IMR-90 (cell line): ENCODE measurements at regions not wholly inside any gene's neighbourhood (a gene's known extent, or its start where the extent isn't known, plus 50 kb on each side); places are given as distances from the start of the nearest gene placed in this dataset.

ENCODE experiments used
- ATAC-seq: fragments of 200-7000 bp; cut with Tn5 transposase; 2 replicates; pipeline ENCODE4 v1.9.1; 2020; ENCODE audit warnings: low read depth, mild to moderate bottlenecking, moderate library complexity
- BruUV-seq: library from RNA; stranded (reverse); fragments of 400-500 nt; replicated peaks from 2 replicates; lab custom pipeline; 2021; lab: Mats Ljungman, UMichigan
- CTCF ChIA-PET: fragments of 300-600 bp; formaldehyde crosslinking; extraction: SDS; loops from one replicate; lab custom pipeline; 2021; ENCODE audit warnings: antibody characterized with exemption; lab: Yijun Ruan, JAX
- POLR2A ChIA-PET: fragments of 300-600 bp; sonication (Branson Sonifier 250); formaldehyde crosslinking; loops from one replicate; lab custom pipeline; 2022; ENCODE audit warnings: antibody characterized with exemption; ENCODE audit not compliant: unreplicated experiment; lab: Charles Lee
- DNase-seq: peaks from one replicate; pipeline ENCODE4 v3.0.0; 2013
- H2AFZ ChIP-seq: replicated peaks from 2 replicates; pipeline ENCODE3; 2013; ENCODE audit warnings: low read length, mild to moderate bottlenecking; ENCODE audit not compliant: poor library complexity
- H2AK5ac ChIP-seq: 2 replicates; pipeline ENCODE4 v1.6.1; 2013; ENCODE audit warnings: low read depth, low read length, inconsistent platforms
- H2AK9ac ChIP-seq: replicated peaks from 2 replicates; pipeline ENCODE3; 2013; ENCODE audit warnings: mild to moderate bottlenecking, low read depth, low read length, moderate library complexity; ENCODE audit not compliant: poor library complexity
- H2BK120ac ChIP-seq: 2 replicates; pipeline ENCODE4 v1.6.1; 2013; ENCODE audit warnings: low read depth, low read length, inconsistent platforms
- H2BK15ac ChIP-seq: 3 replicates; pipeline ENCODE4 v1.6.1; 2013; ENCODE audit warnings: low read depth, low read length, inconsistent platforms
- H2BK20ac ChIP-seq: 2 replicates; pipeline ENCODE4 v1.6.1; 2013; ENCODE audit warnings: low read depth, mild to moderate bottlenecking, inconsistent platforms, low read length, moderate library complexity
- H2BK5ac ChIP-seq: 2 replicates; pipeline ENCODE4 v1.6.1; 2013; ENCODE audit warnings: mild to moderate bottlenecking, low read depth, low read length, inconsistent platforms; ENCODE audit not compliant: poor library complexity, severe bottlenecking
- H3K14ac ChIP-seq: replicated peaks from 2 replicates; pipeline ENCODE4 v1.6.1; 2013; ENCODE audit warnings: low read depth, low read length, inconsistent platforms
- H3K18ac ChIP-seq: 2 replicates; pipeline ENCODE4 v1.6.1; 2013; ENCODE audit warnings: low read depth, low read length, control low read depth
- H3K23ac ChIP-seq: 2 replicates; pipeline ENCODE4 v1.6.1; 2013; ENCODE audit warnings: low read depth, low read length, inconsistent platforms
- H3K27ac ChIP-seq: 2 replicates; pipeline ENCODE4 v1.5.1; 2013; ENCODE audit warnings: mild to moderate bottlenecking, control low read depth, low read length; ENCODE audit not compliant: insufficient read depth
- H3K27me3 ChIP-seq: 2 replicates; pipeline ENCODE4 v1.6.1; 2013; ENCODE audit warnings: low read length; ENCODE audit not compliant: control insufficient read depth, insufficient read depth
- H3K36me3 ChIP-seq: 2 replicates; pipeline ENCODE4 v1.6.1; 2013; ENCODE audit warnings: low read length, mixed read lengths; ENCODE audit not compliant: control insufficient read depth, insufficient read depth
- H3K4ac ChIP-seq: 2 replicates; pipeline ENCODE4 v1.6.1; 2013; ENCODE audit warnings: low read depth, low read length, inconsistent platforms
- H3K4me1 ChIP-seq: 2 replicates; pipeline ENCODE4 v1.6.1; 2013; ENCODE audit warnings: low read length, mixed read lengths; ENCODE audit not compliant: control insufficient read depth, insufficient read depth
- H3K4me2 ChIP-seq: 2 replicates; pipeline ENCODE4 v1.6.1; 2013; ENCODE audit warnings: low read depth, mild to moderate bottlenecking, control low read depth, low read length, moderate library complexity
- H3K4me3 ChIP-seq: 2 replicates; pipeline ENCODE4 v1.5.1; 2013; ENCODE audit warnings: low read depth, mild to moderate bottlenecking, control low read depth, low read length, moderate library complexity; ENCODE audit not compliant: insufficient read depth
- H3K56ac ChIP-seq: 2 replicates; pipeline ENCODE4 v1.6.1; 2013; ENCODE audit warnings: low read length, inconsistent platforms; ENCODE audit not compliant: insufficient read depth; ENCODE audit errors: extremely low read depth
- H3K79me1 ChIP-seq, 2 experiments: 2 replicates each; pipeline ENCODE4 v1.6.1; 2013; ENCODE audit warnings: low read length in 2 of 2, inconsistent platforms in 1 of 2, low read depth in 1 of 2
- H3K9ac ChIP-seq: 2 replicates; pipeline ENCODE4 v1.6.1; 2013; ENCODE audit warnings: low read depth, low read length, control low read depth
- H3K9me1 ChIP-seq: 2 replicates; pipeline ENCODE4 v1.6.1; 2013; ENCODE audit warnings: low read length, inconsistent platforms; ENCODE audit not compliant: insufficient read depth
- H3K9me3 ChIP-seq: 2 replicates; pipeline ENCODE4 v1.6.1; 2013; ENCODE audit warnings: low read length; ENCODE audit not compliant: control insufficient read depth, insufficient read depth
- H4K20me1 ChIP-seq: 2 replicates; pipeline ENCODE4 v1.6.1; 2013; ENCODE audit warnings: low read length, inconsistent platforms; ENCODE audit not compliant: insufficient read depth
- H4K5ac ChIP-seq: 2 replicates; pipeline ENCODE4 v1.6.1; 2013; ENCODE audit warnings: mild to moderate bottlenecking, low read depth, low read length, control low read depth
- H4K8ac ChIP-seq, 2 experiments: 2 replicates each; pipeline ENCODE4 v1.6.1; 2013; ENCODE audit warnings: low read depth in 2 of 2, low read length in 2 of 2, control low read depth in 1 of 2, inconsistent platforms in 1 of 2
- H4K91ac ChIP-seq: 2 replicates; pipeline ENCODE4 v1.6.1; 2013; ENCODE audit warnings: low read depth, low read length, inconsistent platforms; ENCODE audit not compliant: insufficient read depth
- CEBPB ChIP-seq: IDR thresholded peaks from 2 replicates; pipeline ENCODE4 v1.6.1; 2012; ENCODE audit warnings: low read depth, low read length, improper control_type of control experiment
- FOS ChIP-seq: fragments of 150-350 bp; IDR thresholded peaks from 2 replicates; pipeline ENCODE4 v1.6.1; 2016; ENCODE audit warnings: low read depth, low read length
- MAFK ChIP-seq: IDR thresholded peaks from 2 replicates; pipeline ENCODE4 v1.6.1; 2012; ENCODE audit warnings: low read depth, low read length, improper control_type of control experiment
- NFE2L2 ChIP-seq: fragments of 150-350 bp; IDR thresholded peaks from 2 replicates; pipeline ENCODE4 v1.6.1; 2016; ENCODE audit warnings: low read depth, mild to moderate bottlenecking, low read length
- RAD21 ChIP-seq: IDR thresholded peaks from 2 replicates; pipeline ENCODE4 v1.6.1; 2012; ENCODE audit warnings: low read length, improper control_type of control experiment
- RCOR1 ChIP-seq: IDR thresholded peaks from 2 replicates; pipeline ENCODE4 v1.6.1; 2012; ENCODE audit warnings: mild to moderate bottlenecking, low read length, improper control_type of control experiment; ENCODE audit not compliant: insufficient replicate concordance
- WGBS, 2 experiments: methylation state at CpG; one replicate each; pipeline versions ENCODE4 v1.1.5 to v1.1.7; 2013; ENCODE audit warnings: missing lambda C conversion rate in 2 of 2; ENCODE audit not compliant: insufficient read length in 1 of 2; ENCODE audit errors: extremely low coverage in 2 of 2; 5-methylcytosine and 5-hydroxymethylcytosine counted together
- dilution Hi-C: fragments of 300-500 bp; cut with HindIII; formaldehyde crosslinking; loops from one replicate; pipeline ENCODE4 v1.14.3; 2018; ENCODE audit warnings: low sequenced_read_pairs; ENCODE audit not compliant: unreplicated experiment
- in situ Hi-C: fragments of 300-500 bp; cut with MboI; formaldehyde crosslinking; loops from 3 replicates; pipeline ENCODE4 v1.14.3; 2019; ENCODE audit warnings: low sequenced_read_pairs, inconsistent platforms, mixed read lengths
- intact Hi-C: fragments of 100-400 bp; cut with micrococcal nuclease; formaldehyde crosslinking; loops from 2 replicates; pipeline ENCODE4 v1.10.0; 2022

GRCh38 chr12:28869197-28869596 is 279.9 kb upstream of the FAR2 start:
- Histone ChIP-seq H3K9me1 (no peaks in the 10 kb centered on the region), H4K91ac (0 out of 2 replicates have a peak overlapping the region, but pooled peaks have one; percentile 10), H2AFZ (no peak overlapping the region), H2BK20ac (peak overlapping the region; percentile 36), H3K14ac (no peak overlapping the region), H3K27ac (no peak overlapping the region), H3K9me3 (no peaks in the 10 kb centered on the region), H4K8ac (no peak overlapping the region), H3K4me2 (peak overlapping the region; percentile 0; the same call in 1 of the 2 replicates), H3K4me3 (no peak overlapping the region), H2BK120ac (peak overlapping the region; percentile 50), H3K4ac (peak overlapping the region; percentile 16; the same call in 1 of the 2 replicates), H3K18ac (peak overlapping the region; percentile 43; the same call in 1 of the 2 replicates), H2BK5ac (peak overlapping the region; percentile 55), H2BK15ac (peak overlapping the region; percentile 7; the same call in 1 of the 3 replicates), H4K20me1 (no peaks in the 10 kb centered on the region), H3K27me3 (no peaks in the 10 kb centered on the region), H3K9ac (no peak overlapping the region), H3K23ac (no peak overlapping the region), H2AK5ac (no peak overlapping the region), H3K79me1 (no peaks in the 10 kb centered on the region), H3K56ac (0 out of 2 replicates have a peak overlapping the region, but pooled peaks have one; percentile 26), H3K4me1 (peaks cover 2% of the 10 kb centered on the region; the same call in 1 of the 2 replicates), H2AK9ac (no peak overlapping the region), H3K36me3 (no peaks in the 10 kb centered on the region), H4K5ac (no peak overlapping the region)
- CTCF ChIA-PET: interaction anchor here (0.5 to 1.3 kb wide), 4 partner anchors 23 to 1062 kb away, joined by 3 to 4 read pairs (median 4); no protein-coding TSS in a partner anchor
- TF ChIP-seq NFE2L2 (peak; percentile 18; the same call in 1 of the 2 replicates), CEBPB (0 out of 2 replicates have a peak, but pooled peaks have one; percentile 17), RCOR1 (no peak), FOS (peak; percentile 89), RAD21 (no peak), MAFK (peak; percentile 73)
- in situ Hi-C loops: no loop called here
- POLR2A ChIA-PET: no interaction called here
- intact Hi-C loops: loop anchor here (2.0 kb wide), 1 partner anchor 300 kb away; no protein-coding TSS in a partner anchor
- ATAC-seq: peak; percentile 88
- BruUV-seq: no TSS peak
- dilution Hi-C loops: no loop called here
- DNase-seq: peak; percentile 91
- no CpG with 5 or more reads among the region's 4 CpGs for WGBS, 2 experiments
